GM04503 (cell line): ENCODE measurements at regions not wholly inside any gene's neighbourhood (a gene's known extent, or its start where the extent isn't known, plus 50 kb on each side); places are given as distances from the start of the nearest gene placed in this dataset.
"Not testable (repeated sequence)": the region's sequence is repeated elsewhere in the genome, so short reads cannot be mapped to it uniquely, and the experiment has no call there.

Experiments used
- DNase-seq: peaks from one replicate; pipeline ENCODE4 v3.0.0-alpha.2; 2012; ENCODE audit warnings: low read depth

- DNase-seq, result no peak
Observed at GRCh38 chr3:80734920-80735319, 967.1 kb upstream of the ROBO1 start.

GRCh38 chr3:80734483-80734882 is 966.7 kb upstream of the ROBO1 start:
- DNase-seq, result no peak

- DNase-seq, result peak; percentile 1
Observed at GRCh38 chr3:80733522-80734176, 965.9 kb upstream of the ROBO1 start.

GRCh38 chr3:80727561-80727960 is 959.8 kb upstream of the ROBO1 start:
- DNase-seq, result not testable (repeated sequence)

GRCh38 chr3:80709597-80710322 is 942.0 kb upstream of the ROBO1 start:
- DNase-seq, result not testable (repeated sequence)

GRCh38 chr3:80705290-80705689 is 937.5 kb upstream of the ROBO1 start:
- DNase-seq, result no peak

GRCh38 chr3:80701349-80701748 is 933.6 kb upstream of the ROBO1 start:
- DNase-seq, result no peak

GRCh38 chr3:80697291-80697690 is 929.5 kb upstream of the ROBO1 start:
- DNase-seq, result no peak

- DNase-seq, result no peak
Observed at GRCh38 chr3:80696280-80696679, 928.5 kb upstream of the ROBO1 start.

- no peak for DNase-seq
Observed at GRCh38 chr3:80688814-80689213, 921.0 kb upstream of the ROBO1 start.

- DNase-seq, result no peak
Observed at GRCh38 chr3:80682951-80683350, 915.2 kb upstream of the ROBO1 start.

GRCh38 chr3:80682235-80682634 is 914.4 kb upstream of the ROBO1 start:
- no peak for DNase-seq

GRCh38 chr3:80677796-80678195 is 910.0 kb upstream of the ROBO1 start:
- no peak for DNase-seq

- no peak for DNase-seq
Observed at GRCh38 chr3:80676866-80677265, 909.1 kb upstream of the ROBO1 start.

GRCh38 chr3:80676261-80676660 is 908.5 kb upstream of the ROBO1 start:
- no peak for DNase-seq

GRCh38 chr3:80675790-80676189 is 908.0 kb upstream of the ROBO1 start:
- DNase-seq, result no peak

GRCh38 chr3:80668600-80669294 is 900.9 kb upstream of the ROBO1 start:
- no peak for DNase-seq

GRCh38 chr3:80668100-80668499 is 900.3 kb upstream of the ROBO1 start:
- DNase-seq, result no peak

- DNase-seq, result no peak
Observed at GRCh38 chr3:80663426-80663825, 895.6 kb upstream of the ROBO1 start.

GRCh38 chr3:80655216-80655615 is 887.4 kb upstream of the ROBO1 start:
- DNase-seq, result no peak

- no peak for DNase-seq
Observed at GRCh38 chr3:80649170-80649569, 881.4 kb upstream of the ROBO1 start.

GRCh38 chr3:80643421-80643820 is 875.6 kb upstream of the ROBO1 start:
- DNase-seq, result no peak
